Esophagus muscularis mucosa (tissue), 4 donors: ENCODE measurements at regions not wholly inside any gene's neighbourhood (a gene's known extent, or its start where the extent isn't known, plus 50 kb on each side); places are given as distances from the start of the nearest gene placed in this dataset.

Experiments used
- DNase-seq: peaks from one replicate; pipeline ENCODE4 v3.0.0-alpha.2; 2017; ENCODE audit errors: extremely low spot score
- H3K27ac ChIP-seq, 4 donors: fragments of 200-600 bp; sonication (generic); replicated peaks in 1 of 4; 1 replicate in 3 of 4; 2 replicates in 1 of 4; pipeline ENCODE4 v1.5.1; 2016 to 2019; ENCODE audit warnings: mild to moderate bottlenecking in 1 of 4
- H3K27me3 ChIP-seq, 4 donors: fragments of 200-600 bp; sonication (generic); one replicate each; pipeline versions ENCODE4 v1.5.1 to v1.6.0; 2016 to 2019
- H3K36me3 ChIP-seq, 4 donors: fragments of 200-600 bp; sonication (generic); one replicate each; pipeline ENCODE4 v1.5.1; 2016 to 2019
- H3K4me1 ChIP-seq, 4 donors: fragments of 200-600 bp; sonication (generic); one replicate each; pipeline ENCODE4 v1.5.1; 2016 to 2019
- H3K4me3 ChIP-seq, 4 donors: fragments of 200-600 bp; sonication (generic); 1 replicate in 2 of 4; 2 replicates in 2 of 4; pipeline ENCODE4 v1.5.1; 2016 to 2019; ENCODE audit warnings: mild to moderate bottlenecking in 4 of 4, moderate library complexity in 1 of 4
- H3K9me3 ChIP-seq, 4 donors: fragments of 200-600 bp; sonication (generic); 1 replicate in 3 of 4; 2 replicates in 1 of 4; pipeline ENCODE4 v1.5.1; 2016 to 2019
- EP300 ChIP-seq: sonication (generic); formaldehyde crosslinking; IDR thresholded peaks from one replicate; pipeline ENCODE4 v1.6.1; 2017; ENCODE audit warnings: antibody characterized with exemption
- POLR2A ChIP-seq: fragments of 450-650 bp; IDR thresholded peaks from one replicate; pipeline ENCODE4 v1.6.1; 2017; ENCODE audit warnings: antibody characterized with exemption, moderate library complexity, mild to moderate bottlenecking, low read depth
- POLR2AphosphoS5 ChIP-seq, 2 donors: sonication (generic); formaldehyde crosslinking; IDR thresholded peaks; one replicate each; pipeline ENCODE4 v1.6.1; 2017; ENCODE audit warnings: antibody characterized with exemption in 2 of 2
- WGBS: methylation state at CpG from one replicate; pipeline ENCODE4 v1.1.5; 2018; 5-methylcytosine and 5-hydroxymethylcytosine counted together
- intact Hi-C: fragments of 100-400 bp; cut with DNase I; formaldehyde crosslinking; loops from one replicate; pipeline ENCODE4 v1.15.1; 2023
- TF ChIP-seq, protein P1 (sequence below), 3 experiments: fragments of 200-600 bp in 2 of 3; fragments of 450-650 bp in 1 of 3; sonication (generic) in 2 of 3; IDR thresholded peaks; one replicate each; pipeline ENCODE4 v1.5.1; 2017 to 2019; ENCODE audit warnings: antibody characterized with exemption in 3 of 3, mild to moderate bottlenecking in 2 of 3, moderate library complexity in 1 of 3

GRCh38 chr3:194996746-194997145 lies 274.2 kb downstream of the XXYLT1 start:
- 84% methylated on average over 9 of the region's 9 CpGs for WGBS
- DNase-seq = no peak

DNA sequence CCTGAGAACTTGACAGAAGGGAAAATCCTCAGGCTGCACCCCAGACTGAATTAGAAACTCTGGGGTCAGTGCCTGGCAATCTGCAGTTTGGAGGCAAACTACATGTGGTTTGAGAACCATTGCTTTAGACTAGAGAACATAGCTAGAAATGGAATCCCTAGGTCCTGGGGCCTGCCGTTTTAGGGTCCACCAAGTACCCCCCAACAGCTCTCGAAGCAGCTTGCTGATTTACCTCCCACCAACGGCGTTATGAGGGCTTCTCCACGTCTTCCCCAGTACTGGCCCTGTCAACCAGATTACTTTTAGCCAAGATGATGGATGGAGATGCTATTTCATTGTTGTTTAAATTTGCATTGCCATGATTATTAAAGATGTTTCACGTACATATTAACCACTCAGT lies 272.5 kb downstream of the XXYLT1 start:
- H3K36me3 ChIP-seq = no peaks in the 10 kb centered on the region
- WGBS = 91% methylated on average over 6 of the region's 6 CpGs
- H3K27me3 ChIP-seq = no peaks in the 10 kb centered on the region
- H3K9me3 ChIP-seq = no peaks in the 10 kb centered on the region
- H3K4me1 ChIP-seq = peaks cover 12 to 18% (median 16%) of the 10 kb centered on the region in 4 donors
- H3K4me3 ChIP-seq = no peak overlapping the region
- no peak for DNase-seq
- H3K27ac ChIP-seq = no peak overlapping the region
- TF ChIP-seq, protein P1, sequence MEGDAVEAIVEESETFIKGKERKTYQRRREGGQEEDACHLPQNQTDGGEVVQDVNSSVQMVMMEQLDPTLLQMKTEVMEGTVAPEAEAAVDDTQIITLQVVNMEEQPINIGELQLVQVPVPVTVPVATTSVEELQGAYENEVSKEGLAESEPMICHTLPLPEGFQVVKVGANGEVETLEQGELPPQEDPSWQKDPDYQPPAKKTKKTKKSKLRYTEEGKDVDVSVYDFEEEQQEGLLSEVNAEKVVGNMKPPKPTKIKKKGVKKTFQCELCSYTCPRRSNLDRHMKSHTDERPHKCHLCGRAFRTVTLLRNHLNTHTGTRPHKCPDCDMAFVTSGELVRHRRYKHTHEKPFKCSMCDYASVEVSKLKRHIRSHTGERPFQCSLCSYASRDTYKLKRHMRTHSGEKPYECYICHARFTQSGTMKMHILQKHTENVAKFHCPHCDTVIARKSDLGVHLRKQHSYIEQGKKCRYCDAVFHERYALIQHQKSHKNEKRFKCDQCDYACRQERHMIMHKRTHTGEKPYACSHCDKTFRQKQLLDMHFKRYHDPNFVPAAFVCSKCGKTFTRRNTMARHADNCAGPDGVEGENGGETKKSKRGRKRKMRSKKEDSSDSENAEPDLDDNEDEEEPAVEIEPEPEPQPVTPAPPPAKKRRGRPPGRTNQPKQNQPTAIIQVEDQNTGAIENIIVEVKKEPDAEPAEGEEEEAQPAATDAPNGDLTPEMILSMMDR (IDR thresholded peaks at IDR 0.05) = no peak
- TF ChIP-seq POLR2A (no peak), EP300 (no peak), POLR2AphosphoS5 (IDR thresholded peaks at IDR 0.05) (no peak)
- intact Hi-C loops = no loop called here

More at GRCh38 chr3:194996746-194997145, 274.2 kb downstream of the XXYLT1 start:
- Histone ChIP-seq H3K4me3 (no peak overlapping the region), H3K4me1 (peaks cover 0 to 2% (median 1%) of the 10 kb centered on the region in 4 donors), H3K27ac (no peak overlapping the region), H3K36me3 (no peaks in the 10 kb centered on the region), H3K27me3 (no peaks in the 10 kb centered on the region), H3K9me3 (no peaks in the 10 kb centered on the region)
- TF ChIP-seq POLR2A = no peak
- intact Hi-C loops = no loop called here

- Histone ChIP-seq H3K27ac (no peak overlapping the region), H3K4me1 (peaks cover 12 to 21% (median 20%) of the 10 kb centered on the region in 4 donors), H3K9me3 (no peaks in the 10 kb centered on the region), H3K27me3 (no peaks in the 10 kb centered on the region), H3K36me3 (no peaks in the 10 kb centered on the region), H3K4me3 (no peak overlapping the region)
- 87% methylated on average over 5 of the region's 5 CpGs for WGBS
- intact Hi-C loops = no loop called here
- DNase-seq = no peak
- TF ChIP-seq, protein P1 (IDR thresholded peaks at IDR 0.05) = no peak
- no peak for TF ChIP-seq EP300
- no peak for TF ChIP-seq POLR2A
- no peak for TF ChIP-seq POLR2AphosphoS5 (IDR thresholded peaks at IDR 0.05)
These were observed 272.0 kb downstream of the XXYLT1 start for GRCh38 chr3:194998948-194999347.

DNA sequence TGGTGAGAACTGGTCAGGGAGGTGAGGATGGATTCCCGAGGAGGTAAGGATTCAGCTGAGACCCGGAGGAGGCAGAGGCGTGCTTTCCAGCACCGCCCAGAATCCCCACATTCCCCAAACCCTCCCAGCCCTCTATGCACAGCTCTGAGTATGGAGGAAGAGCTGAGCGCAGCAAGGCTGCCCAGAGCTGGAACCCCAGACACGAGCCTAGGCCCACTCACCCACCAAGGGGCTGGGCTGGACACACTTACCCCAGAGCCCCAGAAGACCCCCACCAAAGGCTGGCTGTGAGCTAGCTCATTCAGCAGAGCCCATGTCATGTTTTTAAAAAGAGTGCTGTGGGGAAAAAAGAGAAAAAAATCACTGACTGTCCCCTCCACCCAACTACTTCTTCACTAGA lies 271.5 kb downstream of the XXYLT1 start:
- intact Hi-C loops = no loop called here
- TF ChIP-seq POLR2A = no peak
- TF ChIP-seq EP300 = no peak
- TF ChIP-seq, protein P1 (IDR thresholded peaks at IDR 0.05) = no peak
- TF ChIP-seq POLR2AphosphoS5 (IDR thresholded peaks at IDR 0.05) = no peak
- no peaks in the 10 kb centered on the region for H3K36me3 ChIP-seq
- 97% methylated on average over 5 of the region's 6 CpGs for WGBS
- no peak for DNase-seq
- H3K4me3 ChIP-seq = no peak overlapping the region
- H3K9me3 ChIP-seq = no peaks in the 10 kb centered on the region
- peaks cover 12 to 21% (median 20%) of the 10 kb centered on the region in 4 donors for H3K4me1 ChIP-seq
- no peak overlapping the region for H3K27ac ChIP-seq
- no peaks in the 10 kb centered on the region for H3K27me3 ChIP-seq

- TF ChIP-seq POLR2A (no peak), POLR2AphosphoS5 (IDR thresholded peaks at IDR 0.05) (no peak), EP300 (no peak)
- TF ChIP-seq, protein P1 (IDR thresholded peaks at IDR 0.05) = no peak
- 87% methylated on average over 6 of the region's 6 CpGs for WGBS
- Histone ChIP-seq H3K27ac (no peak overlapping the region), H3K9me3 (no peaks in the 10 kb centered on the region), H3K36me3 (no peaks in the 10 kb centered on the region), H3K4me1 (peaks cover 12 to 21% (median 20%) of the 10 kb centered on the region in 4 donors), H3K4me3 (no peak overlapping the region), H3K27me3 (peaks cover 0 to 7% (median 0%) of the 10 kb centered on the region in 4 donors)
- intact Hi-C loops = no loop called here
- no peak for DNase-seq
These were observed 269.7 kb downstream of the XXYLT1 start for GRCh38 chr3:195001261-195001660.
